A549 (cell line): ENCODE measurements at regions not wholly inside any gene's neighbourhood (a gene's known extent, or its start where the extent isn't known, plus 50 kb on each side); places are given as distances from the start of the nearest gene placed in this dataset.

Source experiments
- BHLHE40 ChIP-seq: IDR thresholded peaks from 2 replicates; pipeline ENCODE4 v1.6.1; 2012; ENCODE audit warnings: low read depth, low read length, inconsistent platforms
- CTCF ChIP-seq: fragments of >200 bp; sonication (Bioruptor Twin); formaldehyde crosslinking; IDR thresholded peaks from 3 replicates; pipeline ENCODE4 v1.5.1; 2016
- EHMT2 ChIP-seq: fragments of 200-600 bp; sonication (generic); IDR thresholded peaks from 2 replicates; pipeline ENCODE4 v1.6.1; 2016; ENCODE audit warnings: antibody characterized with exemption, low read depth, mild to moderate bottlenecking, moderate library complexity
- HMGXB4 ChIP-seq: fragments of 250-450 bp; sonication (Bioruptor Pico); IDR thresholded peaks from 2 replicates; pipeline ENCODE4 v1.5.0; 2021; ENCODE audit warnings: mild to moderate bottlenecking, moderate library complexity, borderline replicate concordance
- JUN ChIP-seq, 2 experiments: fragments of >200 bp; sonication (Bioruptor Twin); formaldehyde crosslinking; IDR thresholded peaks; 2 replicates in 1 of 2; 3 replicates in 1 of 2; pipeline ENCODE4 v1.6.1; 2016 to 2017
- KDM1A ChIP-seq: fragments of 200-600 bp; sonication (generic); IDR thresholded peaks from 2 replicates; pipeline ENCODE4 v1.6.1; 2016; ENCODE audit warnings: low read depth, mild to moderate bottlenecking
- MAZ ChIP-seq: fragments of 150-350 bp; IDR thresholded peaks from 2 replicates; pipeline ENCODE4 v1.6.1; 2014; ENCODE audit warnings: antibody characterized with exemption, low read depth, low read length, borderline replicate concordance
- NFE2L2 ChIP-seq: fragments of 150-350 bp; conservative IDR thresholded peaks from 2 replicates; pipeline ENCODE4 v1.6.1; 2014; ENCODE audit warnings: low read length
- NR3C1 ChIP-seq: fragments of >200 bp; sonication (Bioruptor Twin); formaldehyde crosslinking; IDR thresholded peaks from 3 replicates; pipeline ENCODE4 v1.6.1; 2017
- POLR2A ChIP-seq: IDR thresholded peaks from 2 replicates; pipeline ENCODE4 v1.6.1; 2012; ENCODE audit warnings: mild to moderate bottlenecking, low read length

GRCh38 chrX:15989716-15990115 lies 133.6 kb upstream of the GRPR start:
- no peak for TF ChIP-seq CTCF
- TF ChIP-seq BHLHE40 = no peak
- no peak for TF ChIP-seq JUN (IDR thresholded peaks at IDR 0.05)
- TF ChIP-seq NR3C1 = no peak
- no peak for TF ChIP-seq HMGXB4
- TF ChIP-seq EHMT2 = no peak
- TF ChIP-seq NFE2L2 = no peak
- TF ChIP-seq POLR2A = no peak
- no peak for TF ChIP-seq KDM1A
- TF ChIP-seq MAZ = no peak
